Activated naive CD4-positive, alpha-beta T cell treated with anti-CD3 and anti-CD28 coated beads for 36 hours (primary cell): ENCODE measurements at regions not wholly inside any gene's neighbourhood (a gene's known extent, or its start where the extent isn't known, plus 50 kb on each side); places are given as distances from the start of the nearest gene placed in this dataset.

Experiments
- CTCF ChIA-PET: fragments of 350-600 bp; sonication (Branson Sonifier 250); formaldehyde crosslinking; loops from one replicate; lab custom pipeline; 2021; ENCODE audit warnings: antibody characterized with exemption; lab: Charles Lee
- DNase-seq: peaks from one replicate; pipeline ENCODE4 v3.0.0-alpha.2; 2020
- H3K27ac Mint-ChIP-seq: one replicate; pipeline ENCODE4 v1.8.0; 2021; ENCODE audit warnings: mild to moderate bottlenecking, mixed read lengths
- H3K27me3 Mint-ChIP-seq: one replicate; pipeline ENCODE4 v1.8.0; 2021; ENCODE audit warnings: low read depth, mixed read lengths
- H3K36me3 Mint-ChIP-seq: one replicate; pipeline ENCODE4 v1.8.0; 2021; ENCODE audit warnings: low read depth, mixed read lengths
- H3K4me1 Mint-ChIP-seq: one replicate; pipeline ENCODE4 v1.8.0; 2021; ENCODE audit warnings: low read depth, mixed read lengths
- H3K4me3 Mint-ChIP-seq: one replicate; pipeline ENCODE4 v1.8.0; 2021; ENCODE audit warnings: mild to moderate bottlenecking, moderate library complexity, mixed read lengths
- H3K9me3 Mint-ChIP-seq: one replicate; pipeline ENCODE4 v1.8.0; 2021; ENCODE audit warnings: mixed read lengths
- intact Hi-C: fragments of 100-400 bp; cut with micrococcal nuclease; formaldehyde crosslinking; loops from one replicate; pipeline ENCODE4 v1.15.1; 2023

- no peak overlapping the region for H3K27ac Mint-ChIP-seq
- intact Hi-C loops: no loop called here
Measured at GRCh38 chrX:149272690-149273463, 232.2 kb downstream of the IDS start.

GRCh38 chrX:149267878-149268813 lies 237.0 kb downstream of the IDS start:
- no peaks in the 10 kb centered on the region for H3K4me1 Mint-ChIP-seq
- no peaks in the 10 kb centered on the region for H3K36me3 Mint-ChIP-seq
- H3K4me3 Mint-ChIP-seq: no peak overlapping the region
- DNase-seq: no peak
- H3K27me3 Mint-ChIP-seq: no peaks in the 10 kb centered on the region
- H3K27ac Mint-ChIP-seq: no peak overlapping the region
- intact Hi-C loops: no loop called here
- CTCF ChIA-PET: interaction anchor here (0.7 kb wide), 1 partner anchor 723 kb away, joined by 3 read pairs; no protein-coding TSS in a partner anchor
- H3K9me3 Mint-ChIP-seq: peaks cover 2% of the 10 kb centered on the region

More at GRCh38 chrX:149272690-149273463, 232.2 kb downstream of the IDS start:
- CTCF ChIA-PET: no interaction called here
- no peaks in the 10 kb centered on the region for H3K9me3 Mint-ChIP-seq
- DNase-seq: no peak
- no peaks in the 10 kb centered on the region for H3K27me3 Mint-ChIP-seq
- H3K4me1 Mint-ChIP-seq: no peaks in the 10 kb centered on the region
- H3K36me3 Mint-ChIP-seq: no peaks in the 10 kb centered on the region
- H3K4me3 Mint-ChIP-seq: no peak overlapping the region

- CTCF ChIA-PET: no interaction called here
- H3K9me3 Mint-ChIP-seq: peaks cover 2% of the 10 kb centered on the region
- no peak overlapping the region for H3K27ac Mint-ChIP-seq
- no peaks in the 10 kb centered on the region for H3K27me3 Mint-ChIP-seq
- H3K4me3 Mint-ChIP-seq: no peak overlapping the region
- H3K36me3 Mint-ChIP-seq: no peaks in the 10 kb centered on the region
- intact Hi-C loops: no loop called here
- H3K4me1 Mint-ChIP-seq: no peaks in the 10 kb centered on the region
- no peak for DNase-seq
Measured at GRCh38 chrX:149262086-149262485, 243.0 kb downstream of the IDS start.

- Mint-ChIP-seq H3K4me3 (no peak overlapping the region), H3K27ac (no peak overlapping the region), H3K4me1 (no peaks in the 10 kb centered on the region), H3K27me3 (no peaks in the 10 kb centered on the region), H3K36me3 (no peaks in the 10 kb centered on the region), H3K9me3 (no peaks in the 10 kb centered on the region)
- no peak for DNase-seq
- CTCF ChIA-PET: no interaction called here
- intact Hi-C loops: no loop called here
Measured at GRCh38 chrX:149259241-149259640, 245.9 kb downstream of the IDS start.

GRCh38 chrX:149255860-149256259 lies 249.2 kb downstream of the IDS start:
- Mint-ChIP-seq H3K36me3 (no peaks in the 10 kb centered on the region), H3K9me3 (no peaks in the 10 kb centered on the region), H3K4me3 (no peak overlapping the region), H3K27me3 (peaks cover 5% of the 10 kb centered on the region), H3K27ac (no peak overlapping the region), H3K4me1 (no peaks in the 10 kb centered on the region)
- no peak for DNase-seq
- intact Hi-C loops: no loop called here
- CTCF ChIA-PET: no interaction called here

GRCh38 chrX:149248073-149248625 lies 257.0 kb downstream of the IDS start:
- Mint-ChIP-seq H3K36me3 (no peaks in the 10 kb centered on the region), H3K4me1 (no peaks in the 10 kb centered on the region), H3K9me3 (no peaks in the 10 kb centered on the region), H3K4me3 (no peak overlapping the region), H3K27me3 (peaks cover 11% of the 10 kb centered on the region), H3K27ac (no peak overlapping the region)
- CTCF ChIA-PET: no interaction called here
- intact Hi-C loops: no loop called here
- no peak for DNase-seq

- Mint-ChIP-seq H3K4me1 (peaks cover 9% of the 10 kb centered on the region), H3K9me3 (peaks cover 17% of the 10 kb centered on the region), H3K4me3 (no peak overlapping the region), H3K27me3 (peaks cover 9% of the 10 kb centered on the region), H3K36me3 (no peaks in the 10 kb centered on the region), H3K27ac (no peak overlapping the region)
- intact Hi-C loops: no loop called here
- DNase-seq: no peak
- CTCF ChIA-PET: no interaction called here
Measured at GRCh38 chrX:149230689-149231088, 274.4 kb downstream of the IDS start.

- no peak overlapping the region for H3K4me3 Mint-ChIP-seq
- H3K9me3 Mint-ChIP-seq: peaks cover 12% of the 10 kb centered on the region
- peaks cover 4% of the 10 kb centered on the region for H3K27me3 Mint-ChIP-seq
- no peaks in the 10 kb centered on the region for H3K36me3 Mint-ChIP-seq
- intact Hi-C loops: no loop called here
- CTCF ChIA-PET: no interaction called here
- no peak overlapping the region for H3K27ac Mint-ChIP-seq
- DNase-seq: no peak
- H3K4me1 Mint-ChIP-seq: no peaks in the 10 kb centered on the region
Measured at GRCh38 chrX:149223854-149224253, 281.3 kb downstream of the IDS start.

GRCh38 chrX:149222040-149222439 lies 283.1 kb downstream of the IDS start:
- no peak for DNase-seq
- Mint-ChIP-seq H3K36me3 (no peaks in the 10 kb centered on the region), H3K4me3 (no peak overlapping the region), H3K27ac (no peak overlapping the region), H3K4me1 (no peaks in the 10 kb centered on the region), H3K9me3 (no peaks in the 10 kb centered on the region), H3K27me3 (no peaks in the 10 kb centered on the region)
- intact Hi-C loops: no loop called here
- CTCF ChIA-PET: no interaction called here

GRCh38 chrX:149221230-149221629 lies 283.9 kb downstream of the IDS start:
- peaks cover 3% of the 10 kb centered on the region for H3K9me3 Mint-ChIP-seq
- intact Hi-C loops: no loop called here
- no peak overlapping the region for H3K4me3 Mint-ChIP-seq
- DNase-seq: no peak
- no peak overlapping the region for H3K27ac Mint-ChIP-seq
- no peaks in the 10 kb centered on the region for H3K4me1 Mint-ChIP-seq
- CTCF ChIA-PET: no interaction called here
- no peaks in the 10 kb centered on the region for H3K36me3 Mint-ChIP-seq
- H3K27me3 Mint-ChIP-seq: no peaks in the 10 kb centered on the region

GRCh38 chrX:149213264-149213663 lies 291.8 kb downstream of the IDS start:
- Mint-ChIP-seq H3K27me3 (no peaks in the 10 kb centered on the region), H3K27ac (no peak overlapping the region), H3K4me1 (no peaks in the 10 kb centered on the region), H3K4me3 (no peak overlapping the region), H3K9me3 (peaks cover 3% of the 10 kb centered on the region), H3K36me3 (no peaks in the 10 kb centered on the region)
- CTCF ChIA-PET: no interaction called here
- intact Hi-C loops: no loop called here
- DNase-seq: no peak

GRCh38 chrX:149208307-149208706 lies 296.8 kb downstream of the IDS start:
- Mint-ChIP-seq H3K4me1 (no peaks in the 10 kb centered on the region), H3K27me3 (no peaks in the 10 kb centered on the region), H3K4me3 (no peak overlapping the region), H3K36me3 (no peaks in the 10 kb centered on the region), H3K27ac (no peak overlapping the region), H3K9me3 (no peaks in the 10 kb centered on the region)
- no peak for DNase-seq
- intact Hi-C loops: no loop called here
- CTCF ChIA-PET: no interaction called here
